C4-2B (cell line): ENCODE measurements at regions not wholly inside any gene's neighbourhood (a gene's known extent, or its start where the extent isn't known, plus 50 kb on each side); places are given as distances from the start of the nearest gene placed in this dataset.

Experiments used
- CTCF ChIP-seq: fragments of 450-650 bp; conservative IDR thresholded peaks from 2 replicates; pipeline ENCODE4 v1.5.1; 2017; ENCODE audit warnings: mild to moderate bottlenecking
- ZFX ChIP-seq: fragments of 450-650 bp; IDR thresholded peaks from 2 replicates; pipeline ENCODE4 v1.6.1; 2017

GRCh38 chr12:3350432-3350831, 140.6 kb upstream of the PRMT8 start:
- no peak for TF ChIP-seq CTCF
- no peak for TF ChIP-seq ZFX
